Nephron (organoid): ENCODE measurements at regions not wholly inside any gene's neighbourhood (a gene's known extent, or its start where the extent isn't known, plus 50 kb on each side); places are given as distances from the start of the nearest gene placed in this dataset.

ENCODE experiments used
- H3K27ac Mint-ChIP-seq, 3 experiments: 2 replicates each; pipeline ENCODE4 v1.8.0; 2020; ENCODE audit warnings: mixed read lengths in 3 of 3, mild to moderate bottlenecking in 2 of 3, moderate library complexity in 1 of 3
- H3K27me3 Mint-ChIP-seq: 2 replicates; pipeline ENCODE4 v1.8.0; 2021; ENCODE audit warnings: low read depth, mild to moderate bottlenecking, moderate library complexity, mixed read lengths
- H3K36me3 Mint-ChIP-seq: 2 replicates; pipeline ENCODE4 v1.8.0; 2020; ENCODE audit warnings: low read depth, mixed read lengths
- H3K4me1 Mint-ChIP-seq: 2 replicates; pipeline ENCODE4 v1.8.0; 2020; ENCODE audit warnings: mixed read lengths
- H3K4me3 Mint-ChIP-seq, 3 experiments: 2 replicates each; pipeline ENCODE4 v1.8.0; 2020; ENCODE audit warnings: mild to moderate bottlenecking in 3 of 3, mixed read lengths in 3 of 3, moderate library complexity in 2 of 3
- H3K9me3 Mint-ChIP-seq: 2 replicates; pipeline ENCODE4 v1.8.0; 2020; ENCODE audit warnings: mixed read lengths
- TF ChIP-seq, protein P1 (sequence below), 3 experiments: fragments of 200-600 bp; sonication (generic); IDR thresholded peaks; one replicate each; pipeline ENCODE4 v1.5.0; 2021; ENCODE audit warnings: antibody characterized with exemption in 3 of 3; ENCODE audit not compliant: unreplicated experiment in 3 of 3

DNA sequence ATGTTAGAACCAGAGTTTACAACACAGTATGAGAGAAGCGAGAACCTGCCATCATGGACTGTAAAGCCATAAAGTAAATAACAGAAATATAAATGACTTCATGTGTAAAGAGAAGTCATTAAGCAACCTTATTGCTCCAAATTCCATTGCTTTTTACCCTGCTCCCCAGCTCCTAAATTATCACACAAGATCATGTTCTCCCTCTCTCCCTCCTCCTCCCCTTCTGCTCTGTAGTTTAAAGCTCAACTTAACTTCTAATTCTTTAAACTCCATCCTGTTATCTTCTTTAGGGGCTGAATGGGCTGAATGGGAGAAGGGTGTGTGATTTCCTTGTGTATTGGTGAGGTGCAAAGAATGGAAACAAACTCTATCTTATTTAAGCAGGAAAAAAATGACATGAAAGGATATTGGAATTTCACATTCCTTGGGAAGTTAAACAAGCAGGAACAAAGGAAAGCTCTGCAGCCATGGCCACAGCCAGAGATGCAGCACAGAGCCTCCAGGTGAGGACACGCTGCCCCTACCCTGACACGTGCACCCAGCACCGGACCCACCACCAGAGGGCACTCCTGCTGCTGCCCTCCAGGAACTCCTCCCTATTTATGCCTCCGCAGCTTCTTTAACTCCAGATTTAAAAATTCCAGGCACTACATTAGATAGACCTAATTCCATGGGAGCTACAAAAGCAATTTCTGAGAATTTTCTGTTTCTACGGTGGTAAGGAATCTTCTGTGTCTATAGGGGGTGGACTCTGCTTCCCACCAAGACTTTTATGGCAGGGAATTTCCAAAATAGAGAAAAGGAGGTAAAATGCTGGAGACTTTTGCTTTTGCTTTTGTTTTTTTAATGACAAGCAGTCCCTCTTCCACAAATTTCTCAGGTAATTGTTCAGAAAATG lies 76.9 kb upstream of the ABI3BP start:
- H3K36me3 Mint-ChIP-seq = no peaks in the 10 kb centered on the region
- no peak overlapping the region for H3K4me3 Mint-ChIP-seq
- H3K9me3 Mint-ChIP-seq = peaks cover 4% of the 10 kb centered on the region
- H3K27me3 Mint-ChIP-seq = no peaks in the 10 kb centered on the region
- H3K4me1 Mint-ChIP-seq = peaks cover 11% of the 10 kb centered on the region
- TF ChIP-seq, protein P1, sequence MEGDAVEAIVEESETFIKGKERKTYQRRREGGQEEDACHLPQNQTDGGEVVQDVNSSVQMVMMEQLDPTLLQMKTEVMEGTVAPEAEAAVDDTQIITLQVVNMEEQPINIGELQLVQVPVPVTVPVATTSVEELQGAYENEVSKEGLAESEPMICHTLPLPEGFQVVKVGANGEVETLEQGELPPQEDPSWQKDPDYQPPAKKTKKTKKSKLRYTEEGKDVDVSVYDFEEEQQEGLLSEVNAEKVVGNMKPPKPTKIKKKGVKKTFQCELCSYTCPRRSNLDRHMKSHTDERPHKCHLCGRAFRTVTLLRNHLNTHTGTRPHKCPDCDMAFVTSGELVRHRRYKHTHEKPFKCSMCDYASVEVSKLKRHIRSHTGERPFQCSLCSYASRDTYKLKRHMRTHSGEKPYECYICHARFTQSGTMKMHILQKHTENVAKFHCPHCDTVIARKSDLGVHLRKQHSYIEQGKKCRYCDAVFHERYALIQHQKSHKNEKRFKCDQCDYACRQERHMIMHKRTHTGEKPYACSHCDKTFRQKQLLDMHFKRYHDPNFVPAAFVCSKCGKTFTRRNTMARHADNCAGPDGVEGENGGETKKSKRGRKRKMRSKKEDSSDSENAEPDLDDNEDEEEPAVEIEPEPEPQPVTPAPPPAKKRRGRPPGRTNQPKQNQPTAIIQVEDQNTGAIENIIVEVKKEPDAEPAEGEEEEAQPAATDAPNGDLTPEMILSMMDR (IDR thresholded peaks at IDR 0.05; ENCODE audit: unreplicated experiment in 3 of 3) = peak in 2 of 3 experiments; percentile 15 to 37
- H3K27ac Mint-ChIP-seq = no peak overlapping the region

DNA sequence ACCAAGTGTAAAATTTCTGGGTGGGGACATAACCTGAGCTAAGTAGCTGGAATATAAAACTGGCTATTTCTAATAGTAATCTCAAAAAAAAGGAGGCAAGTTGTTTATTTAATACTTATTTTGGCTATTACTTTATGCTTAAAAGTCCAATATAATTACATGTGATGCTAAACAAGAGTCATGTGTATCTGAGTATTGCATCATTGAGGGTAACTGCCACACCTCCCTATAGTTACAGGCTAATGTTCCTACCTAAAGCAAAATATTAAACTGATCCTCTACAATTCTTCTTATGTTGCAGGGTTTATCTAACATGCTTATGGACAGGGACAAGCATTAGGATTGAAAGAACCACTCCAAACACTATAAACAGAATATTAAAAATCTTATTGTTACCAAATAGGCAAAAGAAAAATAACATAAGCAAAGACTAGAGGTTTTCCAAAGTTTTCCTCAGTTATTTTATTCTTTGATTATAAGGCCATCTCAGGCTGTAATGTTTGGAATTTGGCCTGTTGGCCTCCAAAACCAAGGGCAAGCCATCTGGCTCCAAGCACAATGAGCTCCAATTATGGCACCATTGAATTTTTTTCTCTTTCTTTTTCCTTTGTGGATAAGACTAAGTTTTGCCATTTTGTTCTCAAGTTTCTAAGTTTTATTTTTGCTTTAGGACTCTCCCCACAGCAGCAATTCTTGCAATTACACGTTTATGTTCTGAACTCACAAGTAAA lies 75.8 kb upstream of the ABI3BP start:
- TF ChIP-seq, protein P1 (IDR thresholded peaks at IDR 0.05; ENCODE audit: unreplicated experiment in 3 of 3) = no peak
- Mint-ChIP-seq H3K4me1 (peaks cover 11% of the 10 kb centered on the region), H3K27ac (no peak overlapping the region), H3K27me3 (no peaks in the 10 kb centered on the region), H3K36me3 (no peaks in the 10 kb centered on the region), H3K9me3 (no peaks in the 10 kb centered on the region), H3K4me3 (no peak overlapping the region)

DNA sequence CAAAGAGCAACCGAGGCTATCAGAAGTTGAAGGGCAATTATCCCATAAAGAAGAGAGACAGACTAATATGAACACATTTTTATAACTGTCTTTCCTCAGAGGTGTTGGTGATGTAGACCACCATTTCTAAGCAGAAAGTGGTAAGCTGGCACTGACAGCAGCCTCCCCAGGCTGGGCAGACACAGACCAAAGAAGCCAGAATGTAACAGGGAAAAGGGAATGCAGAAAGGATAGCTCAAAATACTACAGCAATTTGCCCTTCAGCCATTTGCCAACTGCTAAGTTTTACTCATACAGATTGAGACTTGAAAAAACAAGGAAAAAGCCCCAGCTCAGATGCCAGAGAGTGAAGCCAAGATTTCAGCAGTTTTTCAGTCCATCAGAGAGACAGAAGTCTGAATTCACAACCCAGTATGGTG lies 73.5 kb upstream of the ABI3BP start:
- no peaks in the 10 kb centered on the region for H3K27me3 Mint-ChIP-seq
- H3K27ac Mint-ChIP-seq = no peak overlapping the region
- TF ChIP-seq, protein P1 (IDR thresholded peaks at IDR 0.05; ENCODE audit: unreplicated experiment in 3 of 3) = no peak
- no peak overlapping the region for H3K4me3 Mint-ChIP-seq
- H3K36me3 Mint-ChIP-seq = no peaks in the 10 kb centered on the region
- peaks cover 11% of the 10 kb centered on the region for H3K4me1 Mint-ChIP-seq
- H3K9me3 Mint-ChIP-seq = peaks cover 6% of the 10 kb centered on the region

DNA sequence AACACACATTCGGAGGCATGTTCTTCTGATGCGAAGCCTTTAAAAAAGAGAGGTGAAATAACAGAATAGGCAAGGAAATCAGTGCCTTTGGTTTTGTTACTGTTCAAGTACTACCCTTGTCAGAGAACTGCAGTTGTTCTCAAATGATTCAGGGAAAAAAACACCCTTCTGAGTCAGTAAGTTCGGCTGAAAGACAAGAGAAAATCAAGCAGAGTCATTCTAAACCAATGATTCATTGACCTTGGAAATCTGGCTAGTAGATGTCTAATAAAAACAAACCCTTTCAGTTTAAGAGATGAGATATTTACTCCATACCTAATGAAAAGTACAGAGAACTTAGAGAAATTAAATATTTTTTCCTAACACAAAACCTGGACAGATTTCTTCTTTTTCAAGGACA lies 72.7 kb upstream of the ABI3BP start:
- no peaks in the 10 kb centered on the region for H3K36me3 Mint-ChIP-seq
- TF ChIP-seq, protein P1 (IDR thresholded peaks at IDR 0.05; ENCODE audit: unreplicated experiment in 3 of 3) = no peak
- H3K27me3 Mint-ChIP-seq = peaks cover 2% of the 10 kb centered on the region
- no peak overlapping the region for H3K4me3 Mint-ChIP-seq
- H3K4me1 Mint-ChIP-seq = peaks cover 11% of the 10 kb centered on the region
- H3K27ac Mint-ChIP-seq = no peak overlapping the region
- peaks cover 9% of the 10 kb centered on the region for H3K9me3 Mint-ChIP-seq

DNA sequence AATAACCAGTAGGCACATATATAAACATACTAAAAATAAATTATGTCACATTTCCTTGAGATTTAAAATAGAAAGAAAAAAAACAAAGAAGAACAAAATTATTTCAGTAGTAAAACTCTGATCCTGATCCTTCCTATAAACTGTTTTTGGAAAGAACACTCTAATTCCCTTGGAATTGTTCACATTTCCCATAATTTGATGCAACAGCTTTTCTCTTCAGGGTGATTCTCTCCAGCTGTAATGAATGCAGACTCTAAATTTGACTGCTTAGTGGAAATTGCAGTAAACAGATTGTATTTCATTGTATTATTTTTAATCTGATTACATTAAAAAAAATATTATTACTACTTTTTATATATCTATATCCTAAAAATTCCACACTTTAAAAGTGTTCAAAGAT lies 70.2 kb upstream of the ABI3BP start:
- peaks cover 6% of the 10 kb centered on the region for H3K27me3 Mint-ChIP-seq
- H3K36me3 Mint-ChIP-seq = no peaks in the 10 kb centered on the region
- TF ChIP-seq, protein P1 (IDR thresholded peaks at IDR 0.05; ENCODE audit: unreplicated experiment in 3 of 3) = no peak
- H3K4me3 Mint-ChIP-seq = no peak overlapping the region
- peaks cover 11% of the 10 kb centered on the region for H3K4me1 Mint-ChIP-seq
- peaks cover 34% of the 10 kb centered on the region for H3K9me3 Mint-ChIP-seq
- H3K27ac Mint-ChIP-seq = no peak overlapping the region
